SKM-1 (cell line): ENCODE measurements at regions not wholly inside any gene's neighbourhood (a gene's known extent, or its start where the extent isn't known, plus 50 kb on each side); places are given as distances from the start of the nearest gene placed in this dataset.

Experiments used
- DNase-seq: peaks from one replicate; lab custom pipeline; 2025; ENCODE audit not compliant: unreplicated experiment; lab: John Stamatoyannopoulos, UW

DNA sequence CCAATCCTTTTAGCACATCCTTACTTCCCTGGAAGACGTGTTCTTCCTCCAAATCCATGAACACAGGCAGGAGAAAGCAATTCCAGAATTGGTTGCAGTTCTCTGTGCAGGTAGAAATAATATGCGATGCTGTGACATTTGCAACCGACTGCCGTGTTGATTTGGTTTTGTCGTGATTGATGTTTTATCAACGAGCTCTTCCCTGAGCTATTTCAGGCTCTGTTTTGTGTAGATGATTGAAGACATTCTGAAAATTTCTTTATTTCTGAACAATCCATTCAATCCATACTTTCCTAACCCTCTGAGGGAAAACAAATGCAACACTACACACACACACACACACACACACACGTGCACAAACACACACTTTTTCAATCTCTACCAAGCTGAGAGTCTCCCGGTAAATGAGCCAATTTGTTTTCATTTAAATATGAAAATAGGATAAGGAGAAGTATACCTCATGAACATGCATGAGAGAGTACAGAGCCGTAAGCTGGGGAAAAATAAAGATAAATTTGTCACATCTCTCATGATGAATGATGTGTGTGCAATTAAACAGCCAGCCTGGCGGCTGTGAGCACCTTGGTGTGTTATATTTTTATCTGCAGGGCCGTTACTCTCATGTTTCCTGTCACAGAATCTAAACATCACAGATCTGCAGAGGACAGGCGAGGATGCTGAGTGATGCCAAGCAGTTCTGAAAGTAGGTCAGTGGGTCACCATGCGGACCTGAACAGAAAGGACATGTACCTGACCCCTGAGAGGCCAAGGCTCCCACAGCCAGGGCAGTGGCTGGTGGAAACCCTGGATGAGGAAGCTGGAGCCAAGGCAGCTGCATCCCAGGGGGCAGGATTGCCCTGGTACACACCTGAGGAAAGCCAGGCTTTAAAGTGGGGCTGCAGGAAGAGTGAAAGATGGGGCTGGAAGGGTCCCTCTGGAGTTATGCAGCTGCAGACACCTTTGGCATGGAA is 64.8 kb downstream of the PDCL3 start:
- no peak for DNase-seq

DNA sequence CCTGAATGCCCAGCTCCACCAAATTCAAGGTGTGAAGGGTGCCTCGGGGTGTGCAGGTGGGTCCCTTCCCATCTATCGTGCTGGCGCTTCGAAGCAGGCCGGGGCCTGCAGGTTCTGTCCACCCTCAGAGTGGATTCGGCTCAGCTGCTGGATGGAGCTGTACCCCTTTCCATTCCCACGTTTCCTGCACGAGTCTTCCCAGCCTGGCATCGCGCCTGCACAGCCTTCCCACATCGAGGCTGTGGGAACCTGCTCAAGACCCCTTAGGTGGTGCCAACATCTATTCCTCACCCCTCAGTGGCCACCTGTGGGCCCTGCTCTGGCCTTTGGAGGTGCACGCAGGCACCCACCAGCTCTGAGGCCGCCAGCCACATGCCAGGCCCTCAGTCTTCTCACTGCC is 65.7 kb downstream of the PDCL3 start:
- no peak for DNase-seq

DNA sequence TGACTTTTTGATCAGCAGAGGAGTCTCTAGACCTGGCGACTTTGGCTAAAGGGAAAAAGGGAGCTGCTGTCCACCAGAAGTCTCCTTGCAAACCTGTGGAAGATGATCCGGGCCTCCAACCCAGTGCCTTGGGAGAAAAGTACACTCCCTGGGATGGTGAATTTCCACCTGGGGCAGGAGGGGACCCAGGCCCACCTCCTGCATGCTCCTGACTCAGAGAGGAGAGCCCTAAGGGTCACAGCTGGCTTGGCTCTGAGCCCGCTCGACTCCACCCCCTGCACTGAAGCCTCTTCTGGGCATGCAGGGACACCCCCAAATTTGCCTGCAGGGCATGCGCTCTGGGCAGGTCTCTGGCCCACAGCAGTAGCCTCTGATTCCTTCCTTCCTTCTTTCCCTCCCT is 66.5 kb downstream of the PDCL3 start:
- no peak for DNase-seq

DNA sequence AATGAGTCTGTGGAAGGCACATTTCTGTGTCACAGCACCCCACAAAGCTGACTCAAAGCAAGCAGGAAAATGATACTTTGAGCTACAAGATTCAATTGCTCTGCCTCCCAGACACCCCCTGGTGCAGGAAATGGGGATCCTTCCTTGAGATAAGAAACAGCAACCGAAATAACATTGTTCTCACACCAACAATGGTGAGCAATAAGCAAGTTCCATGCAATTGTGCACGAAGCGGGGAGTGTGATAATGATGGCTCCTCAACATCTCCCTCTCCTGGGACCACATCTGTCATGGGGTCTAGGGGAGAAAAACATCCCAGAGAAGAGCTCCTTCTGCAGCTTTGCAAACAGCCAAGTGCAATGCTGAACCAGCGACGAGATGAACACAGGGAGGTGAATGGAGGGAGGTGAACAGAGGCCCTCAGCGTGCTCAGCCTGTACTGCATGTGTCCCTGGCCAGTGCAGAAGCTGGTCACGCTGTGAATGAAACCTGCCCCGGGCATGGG is 67.7 kb downstream of the PDCL3 start:
- no peak for DNase-seq

DNA sequence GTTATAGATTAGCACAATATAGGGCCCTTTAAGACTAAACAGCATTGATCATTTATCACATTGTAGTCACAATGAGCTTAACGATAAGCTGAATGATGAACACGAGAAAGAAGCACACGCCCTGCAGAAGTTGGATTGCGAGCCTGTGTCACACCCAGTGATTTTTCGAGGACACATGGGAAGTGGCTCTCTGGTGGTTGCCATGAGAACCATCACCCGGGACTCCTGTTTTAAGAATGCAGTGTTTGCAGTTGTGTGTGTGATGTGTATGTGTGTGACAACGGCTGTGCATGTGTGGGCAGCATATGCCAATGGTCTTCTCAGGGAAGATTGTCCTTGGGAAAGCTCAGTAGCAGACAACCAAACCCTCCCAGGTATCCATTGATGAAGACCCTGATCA is 69.2 kb downstream of the PDCL3 start:
- no peak for DNase-seq

DNA sequence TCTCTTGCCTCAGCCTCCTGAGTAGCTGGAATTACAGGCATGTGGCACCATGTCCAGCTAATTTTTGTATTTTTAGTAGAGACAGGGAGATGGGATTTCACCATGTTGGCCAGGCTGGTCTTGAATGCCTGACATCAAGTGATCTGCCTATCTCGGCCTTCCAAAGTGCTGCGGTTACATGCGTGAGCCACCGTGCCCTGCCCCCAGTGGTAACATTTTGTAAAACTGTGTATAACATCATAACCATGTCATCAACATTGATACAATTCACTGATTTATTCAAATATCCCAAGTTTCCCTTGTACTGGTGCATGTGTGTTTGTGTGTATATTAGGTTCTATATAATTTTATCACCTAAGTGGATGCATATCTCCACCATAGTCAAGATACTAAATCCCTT is 70.0 kb downstream of the PDCL3 start:
- no peak for DNase-seq

DNA sequence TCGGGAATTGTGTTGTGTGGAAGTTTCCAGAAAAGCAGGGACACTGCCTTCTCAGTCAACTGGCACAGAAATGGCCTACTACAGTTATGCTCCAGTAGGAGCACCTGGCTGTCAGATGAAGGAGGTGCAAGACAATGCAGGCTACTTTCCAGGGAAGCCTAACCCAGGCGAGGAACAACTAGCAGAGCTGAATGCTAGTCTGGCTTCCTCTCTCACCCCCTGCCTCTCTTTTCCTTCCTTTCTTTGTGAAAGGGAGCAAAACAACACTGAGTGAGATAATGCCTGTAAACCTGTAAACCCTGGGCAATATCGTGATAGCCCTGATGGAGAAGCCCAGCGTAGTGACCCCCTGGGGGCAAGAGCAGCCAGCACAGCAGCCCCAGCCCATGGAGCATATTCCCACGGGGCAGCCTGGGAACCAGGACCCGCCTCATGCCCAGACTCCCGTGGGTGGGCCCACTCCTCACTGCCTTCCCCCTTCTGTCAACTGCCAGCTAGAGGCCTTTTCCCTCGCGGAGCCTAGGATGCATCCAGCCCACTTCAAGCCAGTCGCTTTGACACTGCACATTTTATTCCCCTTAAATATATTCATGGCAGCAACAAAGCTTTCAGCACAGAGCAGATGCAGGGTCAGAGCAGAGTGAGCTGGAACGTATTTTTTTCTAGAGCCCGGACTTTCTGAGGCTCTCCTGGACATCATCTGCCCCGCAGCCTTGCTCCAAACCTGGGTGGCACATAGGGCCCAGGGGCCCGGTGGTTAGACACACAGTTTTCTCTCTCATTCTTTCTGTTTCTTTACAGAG is 77.0 kb downstream of the PDCL3 start:
- no peak for DNase-seq

DNA sequence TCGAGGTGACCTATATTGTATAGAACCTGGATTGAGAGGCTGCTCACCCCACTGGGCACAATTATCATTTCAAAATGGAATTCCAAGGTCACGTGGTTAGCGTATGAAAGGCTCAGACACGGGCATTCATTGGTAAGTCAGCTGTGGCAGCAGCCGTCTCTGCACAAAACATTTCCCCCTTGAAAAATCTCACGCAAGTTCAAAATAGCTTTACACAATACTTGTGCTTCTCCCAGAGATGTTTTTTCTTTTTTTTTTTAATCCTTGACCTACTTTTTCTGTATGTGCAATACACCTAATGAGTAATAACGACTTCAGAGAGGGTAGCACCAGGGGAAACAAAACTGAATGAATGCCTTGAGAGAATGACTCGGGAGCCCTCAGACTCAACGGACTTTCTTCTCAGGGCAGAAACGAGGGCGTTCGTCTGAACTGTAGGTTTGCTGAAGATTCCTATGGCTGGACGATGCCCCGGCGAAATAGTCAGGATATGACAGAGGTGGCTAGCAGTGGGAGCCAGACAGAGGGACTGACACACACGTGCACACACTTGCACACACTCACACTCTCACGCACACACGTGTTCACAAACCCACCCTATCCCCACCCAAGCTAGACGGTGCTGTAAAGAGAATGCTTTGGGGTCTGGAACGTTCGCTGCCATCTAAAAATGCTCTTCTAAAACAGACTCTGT is 77.8 kb downstream of the PDCL3 start:
- DNase-seq = no peak

DNA sequence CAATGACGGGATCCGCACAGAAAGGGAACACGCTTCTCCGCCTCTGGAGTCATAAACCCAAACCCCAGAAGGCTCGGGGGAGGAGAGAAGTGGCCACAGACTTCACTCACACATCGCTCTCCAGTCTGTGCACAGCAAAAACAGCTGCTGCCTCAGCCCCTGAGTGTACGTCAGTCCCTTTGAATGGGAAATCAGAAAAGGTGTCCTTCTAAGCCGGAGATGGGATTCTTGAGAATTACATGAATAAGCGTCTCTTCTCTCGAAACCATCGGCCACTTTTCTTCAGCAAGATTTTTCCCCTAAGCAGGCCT is 78.3 kb downstream of the PDCL3 start:
- no peak for DNase-seq

DNA sequence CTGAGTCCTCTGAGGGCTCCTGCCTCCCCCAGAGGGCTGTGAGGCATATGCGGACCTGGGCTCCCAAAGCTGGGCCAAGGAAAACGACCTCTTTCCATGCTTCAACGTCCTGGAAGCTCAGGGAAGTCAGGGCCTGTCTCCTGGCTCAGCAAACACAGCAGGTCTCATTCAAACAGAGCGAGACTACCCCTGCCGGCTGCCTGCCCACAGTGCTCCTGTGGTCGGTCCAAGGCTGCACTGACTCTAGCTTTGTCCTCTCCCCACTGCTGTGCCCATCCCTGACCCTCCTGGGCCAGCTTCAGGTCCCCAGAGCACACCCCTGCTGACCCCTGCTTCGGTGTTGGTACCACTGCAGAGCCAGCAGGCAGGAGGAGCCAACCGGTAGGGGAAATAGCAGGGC is 79.6 kb downstream of the PDCL3 start:
- no peak for DNase-seq

DNA sequence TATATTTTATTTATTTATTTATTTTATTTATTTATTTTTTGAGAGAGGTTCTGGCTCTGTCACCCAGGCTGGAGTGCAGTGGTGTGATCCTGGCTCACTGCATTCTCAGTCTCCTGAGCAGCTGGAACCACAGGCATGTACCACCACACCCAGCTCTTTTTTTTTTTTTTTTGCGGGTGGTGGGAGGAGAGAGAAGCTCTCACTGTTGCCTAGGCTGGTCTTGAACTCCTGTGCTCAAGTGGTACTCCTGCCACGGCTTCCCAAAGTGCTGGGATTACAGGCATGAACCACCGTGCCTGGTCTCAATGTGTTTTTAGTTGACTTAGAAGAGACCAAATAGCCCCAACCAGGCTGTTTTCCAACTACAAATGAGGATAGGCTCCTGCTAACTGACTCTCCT is 80.7 kb downstream of the PDCL3 start:
- DNase-seq = no peak

DNA sequence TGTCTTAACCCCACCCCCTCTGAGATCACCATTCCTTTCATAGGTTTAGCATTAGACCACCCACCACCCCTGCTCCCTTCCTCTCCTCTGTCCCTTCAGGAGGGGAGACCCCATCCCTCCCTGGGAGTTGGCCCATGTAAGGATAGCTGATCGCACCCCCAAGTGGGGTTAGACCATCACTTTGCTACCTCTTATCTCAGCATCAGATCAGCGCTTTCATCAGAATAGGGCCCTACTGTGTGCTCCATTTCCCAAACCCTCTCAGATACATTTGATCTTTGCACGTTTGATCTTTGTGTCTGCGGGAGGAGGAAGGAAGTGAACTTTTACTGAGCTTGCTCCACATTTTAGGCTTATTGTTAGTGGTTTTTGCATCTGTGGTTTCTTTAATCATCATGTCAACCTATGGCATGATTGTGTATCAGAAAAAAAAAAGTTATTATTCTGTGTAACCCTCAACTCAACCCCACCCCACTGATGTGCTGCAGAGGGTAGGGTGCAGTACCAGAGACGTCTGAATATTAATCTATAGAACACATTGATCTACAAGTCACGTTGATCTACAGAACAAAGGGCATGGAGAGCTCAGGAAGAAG is 81.2 kb downstream of the PDCL3 start:
- no peak for DNase-seq

DNA sequence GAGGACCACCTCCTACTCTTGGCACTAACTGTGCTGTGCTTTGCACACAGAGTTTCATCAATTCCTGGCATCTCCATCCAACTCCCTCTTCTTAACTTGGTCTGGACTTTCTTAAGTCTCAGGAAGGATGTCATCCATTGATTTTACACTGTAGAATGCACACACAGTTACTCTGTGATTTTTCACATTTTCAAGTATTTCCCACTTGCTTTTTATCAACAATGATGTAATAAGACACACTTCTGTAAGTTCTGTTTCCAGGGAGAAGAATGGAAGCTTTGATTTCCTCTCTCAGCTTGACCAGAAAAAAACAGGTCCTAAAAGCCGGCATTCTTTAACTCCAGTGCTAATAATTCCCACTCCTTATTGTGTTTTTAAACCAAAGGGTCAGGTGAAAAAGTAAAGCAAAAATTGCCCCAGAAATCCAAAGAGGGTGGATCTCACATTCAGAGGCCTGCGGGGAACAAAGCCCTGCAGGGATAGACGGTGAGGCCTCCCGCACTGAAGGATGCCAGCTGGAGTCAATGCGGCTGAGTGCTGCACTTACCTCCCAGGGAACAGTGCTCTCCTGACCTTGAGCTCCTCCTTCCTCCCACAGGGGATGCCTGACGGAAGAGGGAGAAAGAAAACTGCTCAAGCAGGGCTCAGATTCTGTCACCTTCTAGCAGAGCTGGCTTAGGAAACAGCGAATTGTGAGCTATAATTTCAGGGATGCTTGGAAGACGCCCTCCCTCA is 83.1 kb downstream of the PDCL3 start:
- DNase-seq = no peak

DNA sequence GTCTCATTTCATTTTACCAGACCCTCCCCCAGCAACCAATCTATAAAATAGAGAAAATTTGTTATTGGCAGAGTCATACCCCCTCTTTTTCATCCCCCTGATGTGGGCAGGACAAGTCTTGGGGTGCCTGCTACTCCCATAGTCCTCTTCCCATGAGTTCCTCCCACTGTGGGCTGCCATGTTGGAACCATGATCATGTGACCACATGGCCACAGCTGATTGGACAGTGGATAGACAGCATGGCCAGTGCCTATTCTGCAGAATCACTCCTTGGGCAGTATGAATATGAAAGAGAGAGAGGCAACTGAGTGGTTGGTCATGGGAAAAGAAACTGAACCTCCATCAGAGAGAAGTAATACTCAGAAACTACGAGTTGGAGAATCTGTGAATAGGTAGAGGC is 84.9 kb downstream of the PDCL3 start:
- DNase-seq = no peak

DNA sequence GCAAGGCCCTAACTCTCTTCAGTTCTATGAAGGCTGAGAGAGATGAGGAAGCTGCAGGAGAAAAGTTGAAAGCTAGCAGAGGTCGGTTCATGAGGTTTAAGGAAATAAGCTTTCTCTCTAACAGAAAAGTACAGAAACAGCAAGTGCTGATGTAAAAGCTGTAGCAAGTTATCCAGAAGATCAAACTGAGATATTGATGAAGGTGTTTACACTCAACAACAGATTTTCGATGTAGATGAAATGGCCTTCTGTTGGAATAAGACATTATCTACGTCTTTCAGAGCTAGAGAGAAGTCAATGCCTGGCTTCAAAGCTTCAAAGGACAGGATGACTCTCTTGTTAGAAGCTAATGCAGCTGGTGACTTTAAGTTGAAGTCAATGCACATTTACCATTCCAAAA is 87.4 kb downstream of the PDCL3 start:
- no peak for DNase-seq

DNA sequence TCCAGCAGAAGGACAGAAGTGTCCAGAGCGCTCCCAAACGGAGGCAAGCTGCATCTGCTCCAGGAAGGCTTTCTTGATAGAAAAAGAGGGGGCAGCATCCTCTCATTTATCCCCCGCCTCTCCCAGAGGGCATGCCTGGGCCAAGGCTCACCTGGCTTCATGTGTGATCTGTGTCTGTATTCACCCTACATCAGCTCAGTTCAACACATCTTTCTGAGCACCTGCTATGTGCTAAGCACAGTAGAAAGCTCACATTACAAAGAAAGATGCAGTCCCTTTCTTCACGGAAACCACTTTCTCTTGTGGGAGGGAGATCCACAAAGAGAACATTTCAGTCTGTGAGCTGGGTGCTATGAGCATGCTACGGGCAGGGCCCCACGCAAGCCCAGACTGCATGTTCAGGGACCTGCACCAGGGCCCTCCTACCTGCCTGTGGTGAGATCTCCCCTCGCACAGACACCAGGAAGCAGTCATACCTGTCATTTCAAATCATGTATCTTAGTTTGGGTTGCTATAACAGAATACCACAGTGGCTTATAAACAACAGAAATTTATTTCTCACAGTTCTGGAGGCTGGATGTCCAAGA is 90.7 kb downstream of the PDCL3 start:
- DNase-seq = no peak

DNA sequence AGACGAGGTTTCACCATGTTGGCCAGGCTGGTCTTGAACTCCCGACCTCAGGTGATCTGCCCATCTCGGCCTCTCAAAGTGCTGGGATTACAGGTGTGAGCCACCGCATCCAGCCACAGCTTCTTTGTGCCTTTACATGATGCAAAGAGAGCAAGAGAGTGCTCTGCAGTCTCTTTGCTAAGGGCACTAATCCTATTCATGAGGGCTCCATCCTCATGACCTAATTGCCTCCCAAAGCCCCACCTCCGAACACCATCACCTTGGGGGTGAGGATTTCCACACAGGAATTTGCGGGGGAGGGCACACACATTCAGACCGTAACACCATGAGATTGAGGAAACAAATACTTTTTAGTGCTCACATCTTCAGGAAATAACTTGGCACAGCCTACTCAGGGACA is 91.8 kb downstream of the PDCL3 start:
- DNase-seq = no peak

DNA sequence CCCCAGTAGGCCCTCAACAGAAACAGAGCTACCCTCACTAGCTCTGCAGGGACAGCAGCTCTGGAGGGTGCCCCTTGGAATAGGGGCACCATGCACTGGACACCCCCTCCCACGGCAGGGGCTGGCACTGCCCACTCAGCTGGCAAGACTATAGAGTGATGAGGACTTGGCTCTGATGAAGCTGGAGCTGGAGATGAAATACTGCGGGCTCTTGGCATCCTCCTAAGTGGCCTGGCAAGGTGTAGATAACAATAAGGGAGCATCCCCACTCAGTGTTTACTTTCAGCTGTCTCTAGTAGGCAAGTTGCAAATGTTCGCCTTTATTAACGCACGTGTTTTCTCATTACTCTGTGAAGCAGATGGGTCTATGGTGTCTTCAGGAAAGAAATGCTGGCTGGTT is 92.7 kb downstream of the PDCL3 start:
- no peak for DNase-seq

DNA sequence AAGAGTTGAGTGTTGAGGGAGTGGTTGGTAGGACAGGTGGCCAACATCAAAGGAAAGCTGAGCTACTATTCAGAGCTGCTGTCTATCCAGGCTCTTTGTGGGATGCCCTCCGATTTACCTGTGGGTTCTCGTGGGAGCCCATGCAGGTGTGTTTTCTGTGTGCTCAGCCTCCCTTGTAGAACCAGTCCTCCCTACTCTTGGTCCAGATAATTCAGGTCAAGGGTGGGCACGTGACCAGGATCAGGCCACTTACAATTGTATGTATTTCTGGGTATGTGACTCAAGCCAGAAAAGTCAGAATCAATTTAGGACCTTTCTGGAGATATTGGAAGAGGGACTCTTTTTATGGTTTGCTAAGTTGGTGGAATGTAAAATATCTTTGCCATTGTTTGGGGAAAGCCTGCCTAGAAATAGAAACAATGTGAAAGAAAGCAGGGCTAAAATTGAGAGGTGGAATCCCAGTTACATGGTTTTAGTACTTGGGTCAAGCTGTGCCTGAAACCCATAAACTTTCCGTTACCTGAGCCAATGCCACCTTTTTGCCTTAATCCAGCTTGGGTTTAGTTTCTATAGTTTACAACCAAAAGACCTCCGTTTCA is 93.2 kb downstream of the PDCL3 start:
- DNase-seq = no peak

DNA sequence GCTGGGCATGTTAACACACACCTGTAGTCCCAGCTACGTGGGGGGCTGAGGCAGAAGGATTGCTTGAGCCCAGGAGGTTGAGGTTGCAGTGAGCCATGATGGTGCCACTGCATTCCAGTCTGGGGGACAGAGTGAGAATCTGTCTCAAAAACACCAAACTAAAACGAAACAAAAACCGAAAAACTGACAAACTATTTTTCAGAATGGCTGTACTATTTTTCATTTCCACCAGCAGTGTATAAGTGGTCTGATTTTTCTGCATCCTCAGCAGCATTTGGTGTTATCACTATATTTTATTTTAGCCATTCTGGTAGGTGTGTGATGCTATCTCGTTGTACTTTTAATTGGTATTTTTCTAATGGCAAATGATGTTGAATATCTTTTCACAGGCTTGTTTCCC is 95.2 kb downstream of the PDCL3 start:
- no peak for DNase-seq
